SW480 (cell line): ENCODE measurements at regions not wholly inside any gene's neighbourhood (a gene's known extent, or its start where the extent isn't known, plus 50 kb on each side); places are given as distances from the start of the nearest gene placed in this dataset.

Experiments
- DNase-seq: peaks from one replicate; pipeline ENCODE4 v3.0.0-alpha.2; 2016; ENCODE audit warnings: low spot score

GRCh38 chr6:115717472-115717871 is 343.2 kb downstream of the FRK start:
- DNase-seq = no peak

GRCh38 chr6:115717062-115717461 is 343.6 kb downstream of the FRK start:
- no peak for DNase-seq

- no peak for DNase-seq
These were observed 348.3 kb downstream of the FRK start for GRCh38 chr6:115712291-115712961.

GRCh38 chr6:115708850-115709249 is 351.8 kb downstream of the FRK start:
- DNase-seq = no peak

GRCh38 chr6:115706981-115707380 is 353.7 kb downstream of the FRK start:
- no peak for DNase-seq

GRCh38 chr6:115706324-115706723 is 354.4 kb downstream of the FRK start:
- DNase-seq = no peak

GRCh38 chr6:115704028-115704427 is 356.7 kb downstream of the FRK start:
- DNase-seq = no peak

- no peak for DNase-seq
These were observed 369.3 kb downstream of the FRK start for GRCh38 chr6:115691433-115691832.

GRCh38 chr6:115690854-115691253 is 369.8 kb downstream of the FRK start:
- DNase-seq = no peak

- DNase-seq = no peak
These were observed 378.5 kb downstream of the FRK start for GRCh38 chr6:115681978-115682775.

- no peak for DNase-seq
These were observed 380.1 kb downstream of the FRK start for GRCh38 chr6:115680621-115681020.

GRCh38 chr6:115677198-115677597 is 383.5 kb downstream of the FRK start:
- no peak for DNase-seq

- DNase-seq = no peak
These were observed 385.2 kb downstream of the FRK start for GRCh38 chr6:115675443-115675842.

- no peak for DNase-seq
These were observed 391.9 kb downstream of the FRK start for GRCh38 chr6:115668781-115669180.

- DNase-seq = no peak
These were observed 392.5 kb downstream of the FRK start for GRCh38 chr6:115668211-115668610.

- no peak for DNase-seq
These were observed 393.1 kb downstream of the FRK start for GRCh38 chr6:115667478-115668026.

- DNase-seq = no peak
These were observed 393.7 kb downstream of the FRK start for GRCh38 chr6:115666997-115667396.

GRCh38 chr6:115665310-115665709 is 395.4 kb downstream of the FRK start:
- DNase-seq = no peak

- no peak for DNase-seq
These were observed 397.0 kb downstream of the FRK start for GRCh38 chr6:115663681-115664080.

- DNase-seq = no peak
These were observed 416.9 kb downstream of the FRK start for GRCh38 chr6:115643762-115644161.

GRCh38 chr6:115634887-115635286 is 425.8 kb downstream of the FRK start:
- DNase-seq = no peak

GRCh38 chr6:115634131-115634530 is 426.6 kb downstream of the FRK start:
- no peak for DNase-seq

GRCh38 chr6:115631028-115631427 is 429.7 kb downstream of the FRK start:
- DNase-seq = no peak
